Right atrium auricular region (tissue), 2 donors: ENCODE measurements at regions not wholly inside any gene's neighbourhood (a gene's known extent, or its start where the extent isn't known, plus 50 kb on each side); places are given as distances from the start of the nearest gene placed in this dataset.

Experiments
- DNase-seq: peaks from one replicate; pipeline ENCODE4 v3.0.0-alpha.2; 2019; ENCODE audit warnings: low spot score
- H3K27ac ChIP-seq, 2 donors: fragments of 200-600 bp; sonication (generic); 1 replicate in 1 of 2; 2 replicates in 1 of 2; pipeline ENCODE4 v1.5.1; 2016 to 2019
- H3K27me3 ChIP-seq, 2 donors: fragments of 200-600 bp; sonication (generic); one replicate each; pipeline versions ENCODE4 v1.5.1 to v1.6.0; 2017 to 2019
- H3K36me3 ChIP-seq: fragments of 200-600 bp; sonication (generic); one replicate; pipeline ENCODE4 v1.5.1; 2016
- H3K4me1 ChIP-seq, 2 donors: fragments of 200-600 bp; sonication (generic); one replicate each; pipeline versions ENCODE4 v1.5.1 to v1.6.0; 2017 to 2019
- H3K4me3 ChIP-seq, 2 donors: fragments of 200-600 bp; sonication (generic); 1 replicate in 1 of 2; 2 replicates in 1 of 2; pipeline ENCODE4 v1.5.1; 2017 to 2019; ENCODE audit warnings: mild to moderate bottlenecking in 1 of 2, moderate library complexity in 1 of 2
- H3K9me3 ChIP-seq, 2 donors: fragments of 200-600 bp; sonication (generic); one replicate each; pipeline ENCODE4 v1.5.1; 2019
- CTCF ChIP-seq, 2 donors: fragments of 200-600 bp; sonication (generic); IDR thresholded peaks; one replicate each; pipeline ENCODE4 v1.5.1; 2019; ENCODE audit warnings: antibody characterized with exemption in 2 of 2

- Histone ChIP-seq H3K27ac (no peak overlapping the region), H3K4me3 (no peak overlapping the region), H3K9me3 (no peaks in the 10 kb centered on the region), H3K27me3 (no peaks in the 10 kb centered on the region), H3K4me1 (no peaks in the 10 kb centered on the region), H3K36me3 (no peaks in the 10 kb centered on the region)
- TF ChIP-seq CTCF (IDR thresholded peaks at IDR 0.05) = no peak
- DNase-seq = no peak
These were observed 625.6 kb upstream of the FAM241A start for GRCh38 chr4:111519683-111520082.

GRCh38 chr4:111530446-111530845 is 614.8 kb upstream of the FAM241A start:
- no peak for DNase-seq
- peaks cover 0 to 14% of the 10 kb centered on the region in 2 donors for H3K9me3 ChIP-seq
- TF ChIP-seq CTCF (IDR thresholded peaks at IDR 0.05) = no peak

GRCh38 chr4:111535792-111536191 is 609.5 kb upstream of the FAM241A start:
- Histone ChIP-seq H3K27ac (no peak overlapping the region), H3K9me3 (no peaks in the 10 kb centered on the region), H3K4me1 (no peaks in the 10 kb centered on the region), H3K4me3 (no peak overlapping the region), H3K36me3 (no peaks in the 10 kb centered on the region), H3K27me3 (no peaks in the 10 kb centered on the region)
- TF ChIP-seq CTCF (IDR thresholded peaks at IDR 0.05) = no peak
- no peak for DNase-seq

More at GRCh38 chr4:111530446-111530845, 614.8 kb upstream of the FAM241A start:
- no peak overlapping the region for H3K4me3 ChIP-seq
- H3K36me3 ChIP-seq = no peaks in the 10 kb centered on the region
- H3K27me3 ChIP-seq = no peaks in the 10 kb centered on the region
- H3K27ac ChIP-seq = no peak overlapping the region
- H3K4me1 ChIP-seq = no peaks in the 10 kb centered on the region

GRCh38 chr4:111537165-111537564 is 608.1 kb upstream of the FAM241A start:
- H3K27me3 ChIP-seq = no peaks in the 10 kb centered on the region
- no peak for TF ChIP-seq CTCF (IDR thresholded peaks at IDR 0.05)
- no peaks in the 10 kb centered on the region for H3K9me3 ChIP-seq
- no peak for DNase-seq
- H3K4me1 ChIP-seq = no peaks in the 10 kb centered on the region
- H3K27ac ChIP-seq = no peak overlapping the region
- H3K36me3 ChIP-seq = no peaks in the 10 kb centered on the region
- no peak overlapping the region for H3K4me3 ChIP-seq

GRCh38 chr4:111537871-111538270 is 607.4 kb upstream of the FAM241A start:
- H3K9me3 ChIP-seq = no peaks in the 10 kb centered on the region
- H3K4me1 ChIP-seq = no peaks in the 10 kb centered on the region
- no peaks in the 10 kb centered on the region for H3K36me3 ChIP-seq
- no peaks in the 10 kb centered on the region for H3K27me3 ChIP-seq
- H3K4me3 ChIP-seq = no peak overlapping the region
- no peak for DNase-seq
- no peak overlapping the region for H3K27ac ChIP-seq
- TF ChIP-seq CTCF (IDR thresholded peaks at IDR 0.05) = no peak

GRCh38 chr4:111540671-111541070 is 604.6 kb upstream of the FAM241A start:
- DNase-seq = no peak
- Histone ChIP-seq H3K9me3 (no peaks in the 10 kb centered on the region), H3K27ac (no peak overlapping the region), H3K4me1 (no peaks in the 10 kb centered on the region), H3K36me3 (no peaks in the 10 kb centered on the region), H3K27me3 (no peaks in the 10 kb centered on the region), H3K4me3 (no peak overlapping the region)
- no peak for TF ChIP-seq CTCF (IDR thresholded peaks at IDR 0.05)
